ENCODE measurements at regions not wholly inside any gene's neighbourhood (a gene's known extent, or its start where the extent isn't known, plus 50 kb on each side); places are given as distances from the start of the nearest gene placed in this dataset.

- no peak for TF ChIP-seq CTCF (IDR thresholded peaks at IDR 0.05; ENCODE audit: extremely low read depth in 1 of 2, insufficient read depth in 1 of 2, low read depth in 1 of 2, low read length in 2 of 2)
- no peak for TF ChIP-seq EZH2 (IDR thresholded peaks at IDR 0.05; ENCODE audit: borderline replicate concordance, low read depth, low read length, severe bottlenecking)
- TF ChIP-seq POLR2AphosphoS5 (IDR thresholded peaks at IDR 0.05; ENCODE audit: insufficient read depth, low read depth, low read length), result peak; percentile 81
Observed at GRCh38 chr20:33914919-33915318, 78.8 kb upstream of the RALY start.
